Eye (tissue), 1 donor: ENCODE measurements at regions not wholly inside any gene's neighbourhood (a gene's known extent, or its start where the extent isn't known, plus 50 kb on each side); places are given as distances from the start of the nearest gene placed in this dataset.

Experiments
- DNase-seq: peaks from one replicate; pipeline ENCODE4 v3.0.0-alpha.2; 2015

DNA sequence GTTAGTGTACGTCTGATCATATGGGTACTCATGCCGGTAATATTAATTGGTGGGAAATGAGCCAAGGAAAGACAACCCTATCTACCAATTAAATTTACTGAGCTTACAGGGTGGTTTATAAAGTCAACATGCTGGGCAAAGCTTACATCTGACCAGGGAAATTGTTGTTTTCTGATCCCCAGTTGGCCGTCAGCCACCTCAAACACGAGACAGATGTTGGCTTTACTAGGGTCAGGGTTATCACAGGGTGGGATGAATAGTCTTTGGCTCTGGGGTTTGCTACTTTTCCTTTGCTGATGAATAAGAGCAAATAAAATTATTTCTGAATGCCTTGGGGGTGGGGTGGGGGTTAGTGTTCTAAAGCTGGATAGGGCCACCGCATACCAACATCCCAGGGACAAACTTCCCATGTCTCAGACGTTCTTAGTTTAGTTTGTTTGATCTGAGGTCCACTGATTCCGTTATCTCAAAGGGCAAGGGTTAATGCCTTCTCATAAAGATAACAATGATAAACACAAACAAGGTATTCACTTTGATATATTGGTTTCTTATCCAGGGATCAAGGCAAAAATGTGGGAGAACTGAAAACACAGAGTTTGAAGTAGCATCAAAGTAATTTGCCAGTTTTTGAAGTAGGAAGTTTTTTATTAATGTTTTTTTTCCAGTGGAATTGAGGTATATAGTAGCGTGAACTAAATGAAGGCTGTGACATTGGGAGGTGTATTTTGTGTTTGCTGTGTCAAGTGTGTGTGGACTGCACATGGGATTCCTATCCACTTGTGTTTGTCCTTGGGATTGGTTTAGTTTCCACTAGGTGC, 109.1 kb upstream of the RPS23 start:
- peak; percentile 21 for DNase-seq

DNA sequence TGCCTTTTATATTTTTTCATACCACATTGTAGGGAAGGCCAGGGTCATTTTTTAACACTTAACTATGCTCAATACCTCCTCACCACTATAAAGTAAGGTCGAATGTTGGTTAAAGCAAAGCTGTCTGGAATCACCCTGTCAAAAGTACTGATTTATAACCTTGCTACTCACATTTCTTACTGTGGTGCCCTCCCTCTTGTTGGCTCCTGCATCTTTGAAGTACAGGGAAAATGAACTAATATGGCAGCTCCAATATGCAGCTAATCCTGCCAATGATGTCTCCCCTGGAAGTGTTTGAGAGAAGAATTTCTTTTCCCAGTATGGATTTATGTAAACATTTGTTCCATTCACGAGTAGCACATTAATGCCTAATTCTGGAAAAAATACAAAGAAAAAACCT, 108.4 kb upstream of the RPS23 start:
- no peak for DNase-seq

DNA sequence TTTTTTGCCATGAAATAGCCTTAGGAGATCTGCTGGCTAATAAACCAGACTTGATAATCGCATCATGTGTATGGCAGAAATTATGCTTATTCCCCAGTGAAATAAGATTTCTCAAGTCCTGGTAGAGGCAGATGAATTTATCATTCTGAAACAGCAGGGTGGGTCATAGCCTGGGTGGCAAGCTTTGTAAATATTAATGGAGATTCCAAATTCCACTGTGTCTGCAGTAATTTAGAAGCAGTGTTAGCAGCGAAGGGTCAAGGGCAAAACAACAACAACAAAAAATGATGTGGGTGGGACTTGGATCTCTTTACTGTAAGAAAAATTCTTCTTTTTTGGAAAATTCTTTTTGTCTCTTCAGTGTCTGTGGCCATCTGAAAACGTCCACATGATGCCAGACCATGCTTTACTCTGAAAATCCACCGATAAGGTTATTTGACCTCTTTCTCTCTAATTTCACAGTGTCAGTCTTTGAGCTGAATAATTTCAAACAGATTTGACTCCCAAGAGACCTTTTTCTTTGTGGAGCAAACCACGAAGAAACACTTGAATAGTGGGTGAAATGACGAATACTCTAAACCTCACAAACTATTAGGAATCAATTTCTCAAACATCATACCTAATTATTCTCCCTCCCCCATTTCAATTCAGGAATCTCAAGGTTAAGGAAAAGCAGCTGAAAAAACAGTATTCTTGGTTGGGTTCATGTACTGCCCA, 106.0 kb upstream of the RPS23 start:
- DNase-seq, result no peak

DNA sequence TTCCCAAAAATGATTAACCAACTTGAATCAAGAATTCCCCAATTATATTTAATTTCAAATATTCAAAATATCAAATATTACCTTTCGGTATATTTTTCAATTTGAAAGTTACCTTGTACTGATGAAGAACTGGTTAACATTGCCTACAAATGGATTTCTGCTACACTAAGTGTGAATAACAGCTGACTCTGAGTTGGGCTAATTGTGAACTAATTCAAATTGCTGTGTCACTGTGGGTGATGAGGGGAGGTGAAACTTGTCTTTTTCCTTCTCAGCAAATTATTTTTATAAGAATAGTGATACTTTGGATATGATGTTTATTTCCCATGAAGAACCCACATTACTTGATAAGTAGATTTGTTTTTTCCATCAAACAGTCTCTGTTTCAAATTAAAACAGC, 103.4 kb upstream of the RPS23 start:
- no peak for DNase-seq

DNA sequence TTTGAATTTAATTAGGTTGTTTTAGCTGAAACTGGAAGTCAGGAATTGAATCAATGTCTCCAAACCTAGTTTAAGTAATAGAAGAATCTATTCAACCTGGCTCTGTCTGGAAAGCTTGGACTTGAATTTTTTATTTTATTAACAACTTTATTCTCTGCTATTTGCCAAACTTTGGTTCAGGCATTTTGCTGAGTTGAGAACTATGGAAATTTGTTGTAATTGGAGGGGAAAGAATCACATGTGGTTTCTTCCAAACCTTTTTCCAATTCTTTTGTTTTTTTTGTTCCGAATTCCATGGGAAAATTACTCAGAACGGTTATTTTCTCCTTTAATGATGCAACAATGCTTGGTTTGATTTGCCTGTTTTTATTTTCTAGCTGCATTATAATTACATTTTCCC, 98.2 kb upstream of the RPS23 start:
- DNase-seq, result no peak

DNA sequence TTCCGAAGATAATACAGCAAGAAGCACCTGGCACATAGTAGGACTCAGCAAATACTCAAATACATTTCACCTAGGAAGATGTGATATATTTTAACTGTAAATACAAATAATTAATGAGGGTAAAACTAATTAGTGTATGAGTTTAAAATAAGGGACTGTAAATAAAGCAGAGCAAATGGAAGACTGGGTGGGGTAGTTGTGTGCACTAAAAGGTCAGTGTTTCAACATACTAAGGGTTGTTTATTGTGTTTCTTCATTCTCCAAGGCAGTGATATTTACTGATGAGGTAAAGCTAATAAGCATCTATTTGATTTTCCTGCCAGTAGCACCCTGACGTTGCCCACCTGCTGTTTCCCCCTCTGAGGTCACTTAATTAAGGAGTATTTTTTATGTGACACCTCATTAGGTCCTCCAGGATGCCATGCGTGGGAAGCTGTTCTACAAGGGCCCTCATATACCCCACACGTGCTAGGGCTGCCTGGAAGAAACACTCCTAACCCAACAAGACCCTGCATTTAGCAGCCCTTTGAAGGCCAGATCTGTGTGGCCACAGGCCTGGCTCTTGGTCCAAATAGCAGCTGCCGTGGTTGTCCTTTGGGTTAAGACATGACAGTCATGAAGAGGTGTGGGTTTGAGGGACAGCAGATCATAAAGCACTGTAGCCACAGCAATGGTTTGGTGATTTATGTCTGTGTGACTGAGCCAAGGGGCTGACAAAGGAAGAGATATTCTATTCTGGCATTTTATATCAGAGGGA, 97.5 kb upstream of the RPS23 start:
- no peak for DNase-seq

DNA sequence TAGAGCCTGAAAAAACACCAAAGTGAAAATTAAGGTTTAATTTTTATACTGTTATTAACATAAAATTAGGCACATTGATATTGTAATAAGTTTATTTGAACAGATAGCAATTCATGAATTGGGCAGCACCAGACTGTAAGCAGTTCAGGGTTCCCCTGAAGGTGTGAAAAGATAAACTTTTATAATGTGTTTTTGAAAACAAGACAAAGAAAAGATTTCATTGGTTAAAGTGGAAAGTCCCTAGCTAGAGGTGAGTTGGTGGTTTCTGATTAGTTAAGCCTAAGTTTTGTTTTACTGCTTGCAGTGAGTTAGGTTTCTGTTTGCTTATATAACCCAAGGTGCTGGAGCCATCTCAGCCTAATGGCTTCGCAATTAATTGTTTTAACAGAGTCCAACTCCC, 96.5 kb upstream of the RPS23 start:
- DNase-seq, result no peak

DNA sequence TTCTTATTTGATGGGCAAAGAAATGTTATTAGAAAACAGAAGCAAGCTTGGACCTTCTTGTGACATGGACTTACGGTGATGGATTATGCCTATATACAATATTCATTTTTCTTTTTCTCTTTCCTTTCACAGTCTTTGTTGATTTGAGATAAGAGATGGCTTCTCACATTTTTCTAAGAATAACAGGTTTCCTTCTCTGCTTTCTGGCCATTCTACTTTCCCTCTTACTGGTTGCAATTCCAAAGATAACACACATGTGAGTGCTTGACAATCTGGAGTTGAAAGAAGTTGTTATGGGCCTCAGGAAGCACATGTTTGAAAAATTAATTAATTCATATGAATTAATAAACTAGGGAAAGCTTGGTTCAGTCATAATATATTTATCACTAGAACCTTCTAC, 89.8 kb upstream of the RPS23 start:
- no peak for DNase-seq

DNA sequence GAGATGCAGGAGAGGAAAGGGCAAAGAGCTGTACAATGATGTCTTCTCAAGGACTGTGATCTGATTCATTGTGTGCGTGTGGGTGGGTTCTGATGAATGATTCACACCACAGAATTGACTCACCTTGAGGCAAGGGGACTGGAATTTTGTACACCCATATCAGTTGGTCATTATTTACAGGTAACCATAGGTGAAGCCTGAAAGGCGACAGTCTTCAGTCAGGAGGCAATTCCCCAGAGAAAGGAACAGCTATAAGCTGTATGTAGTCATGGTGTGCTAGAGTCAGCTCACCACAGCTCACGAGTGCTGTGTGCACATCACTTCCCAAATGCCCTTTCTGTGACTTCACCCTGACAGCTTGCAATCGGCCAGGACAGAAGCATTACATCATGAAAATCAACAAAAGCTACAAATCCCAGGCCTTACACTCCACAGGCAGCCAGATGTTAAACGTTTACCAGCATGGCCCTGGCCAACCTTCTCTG, 87.6 kb upstream of the RPS23 start:
- no peak for DNase-seq

DNA sequence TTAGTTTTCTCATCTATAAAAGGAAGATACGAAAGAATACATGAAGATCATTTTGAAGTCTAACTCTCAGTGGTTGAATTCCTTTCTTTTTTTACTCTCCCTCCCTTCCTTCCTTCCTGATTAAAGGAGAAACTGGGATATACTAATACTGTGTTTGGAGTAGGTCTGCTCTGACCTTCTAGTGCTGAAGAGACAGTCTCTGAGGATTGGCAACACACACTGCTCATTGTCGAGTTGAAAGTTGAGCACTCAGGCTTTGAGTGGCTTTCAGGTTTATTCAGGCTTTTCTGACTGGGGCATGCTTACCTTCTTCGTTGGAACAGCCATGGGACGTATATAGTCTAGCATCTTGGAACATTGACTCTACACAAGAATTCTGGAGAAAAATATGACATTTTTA, 86.9 kb upstream of the RPS23 start:
- no peak for DNase-seq

DNA sequence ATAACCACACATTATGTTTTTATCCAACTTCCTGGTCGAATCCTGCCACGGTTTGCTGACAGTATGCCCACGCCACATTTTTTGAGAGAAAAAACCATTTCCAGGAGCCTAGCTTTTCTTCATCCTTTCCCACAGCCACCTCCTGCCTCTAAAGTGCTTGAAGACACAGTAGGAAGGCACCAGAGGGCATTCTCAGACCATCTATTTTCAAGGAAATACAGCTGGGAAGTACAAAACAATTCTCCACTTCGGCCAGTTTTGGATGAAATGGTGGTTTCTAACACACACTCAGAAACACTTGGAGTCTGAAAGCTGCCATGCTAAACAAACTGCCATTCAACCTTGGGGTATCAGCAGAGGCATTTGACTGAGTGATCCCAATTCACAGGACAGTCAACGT, 86.3 kb upstream of the RPS23 start:
- DNase-seq, result peak; percentile 51

DNA sequence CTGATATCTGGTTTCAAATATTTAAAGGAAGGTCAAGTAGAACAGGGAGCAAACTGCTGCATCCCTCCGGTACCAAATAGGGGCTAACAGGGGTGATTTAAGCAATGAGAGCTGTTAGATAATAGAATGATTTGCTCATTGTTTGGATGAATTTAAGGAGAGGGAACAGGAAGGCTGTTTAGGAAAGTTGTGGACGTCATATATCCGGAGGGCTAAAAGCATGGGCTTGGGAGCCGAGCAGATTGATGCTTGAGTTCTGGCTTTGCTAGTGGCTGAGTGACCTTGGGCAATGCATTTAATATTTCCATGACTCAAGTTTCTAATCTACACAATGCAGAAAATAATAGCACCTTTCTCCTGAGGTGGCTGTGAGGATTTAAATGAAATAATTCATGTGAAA, 85.4 kb upstream of the RPS23 start:
- no peak for DNase-seq

DNA sequence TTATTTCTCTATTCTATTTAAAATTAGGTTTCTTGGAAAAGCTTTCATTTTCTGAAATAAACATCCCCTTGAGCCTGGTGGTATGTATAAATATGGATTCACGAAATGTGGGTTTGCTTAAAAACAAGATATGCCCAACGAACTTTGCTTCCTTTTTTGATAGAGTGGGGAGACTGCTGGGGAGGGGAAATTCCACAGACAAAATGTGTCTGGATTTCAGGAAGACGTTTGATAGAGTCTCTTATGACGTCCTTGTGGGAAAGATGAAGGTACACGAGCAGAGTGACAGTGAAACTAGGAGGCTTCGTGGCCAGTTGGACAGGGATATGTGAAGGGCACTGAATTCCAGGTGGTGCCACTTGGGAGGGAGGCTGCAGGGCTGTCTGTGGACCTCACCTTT, 84.5 kb upstream of the RPS23 start:
- no peak for DNase-seq

DNA sequence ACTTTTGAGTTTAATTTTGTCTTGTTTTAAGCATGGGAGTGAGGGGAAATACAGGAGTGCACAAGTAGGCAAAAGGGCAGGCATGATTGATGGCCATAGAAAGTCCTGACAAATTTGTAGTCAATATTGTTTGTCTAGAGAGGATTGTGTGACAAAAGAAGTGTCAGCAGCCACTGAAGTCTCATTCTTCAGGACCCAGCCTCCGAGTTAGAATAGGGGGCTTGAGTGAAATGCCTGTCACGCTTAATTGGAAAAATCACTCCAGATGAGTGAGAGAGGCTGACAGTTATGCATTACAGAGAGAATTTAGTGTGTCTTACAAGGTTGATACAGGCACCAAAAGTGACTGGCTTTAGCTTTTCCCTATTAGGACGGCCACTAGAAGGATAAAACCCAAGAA, 81.9 kb upstream of the RPS23 start:
- peak; percentile 82 for DNase-seq

DNA sequence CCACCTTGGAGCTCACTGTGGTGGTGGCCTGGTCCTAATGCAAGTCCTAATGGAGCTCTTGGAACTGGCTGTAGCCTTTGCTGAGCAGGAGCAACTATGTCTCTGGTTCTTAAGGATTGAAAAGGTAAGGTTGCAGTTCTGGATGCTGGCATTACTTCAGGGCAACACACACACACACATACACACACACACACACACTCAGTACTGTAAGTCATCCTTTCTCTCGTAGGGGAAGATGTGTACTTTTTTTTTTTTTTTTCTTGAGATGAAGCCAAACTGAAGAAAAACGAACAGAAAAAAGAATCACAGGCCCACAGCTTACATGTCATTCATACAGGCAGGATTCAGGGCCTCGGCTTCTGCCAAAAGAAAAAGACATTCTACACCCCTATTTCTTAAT, 81.1 kb upstream of the RPS23 start:
- no peak for DNase-seq

DNA sequence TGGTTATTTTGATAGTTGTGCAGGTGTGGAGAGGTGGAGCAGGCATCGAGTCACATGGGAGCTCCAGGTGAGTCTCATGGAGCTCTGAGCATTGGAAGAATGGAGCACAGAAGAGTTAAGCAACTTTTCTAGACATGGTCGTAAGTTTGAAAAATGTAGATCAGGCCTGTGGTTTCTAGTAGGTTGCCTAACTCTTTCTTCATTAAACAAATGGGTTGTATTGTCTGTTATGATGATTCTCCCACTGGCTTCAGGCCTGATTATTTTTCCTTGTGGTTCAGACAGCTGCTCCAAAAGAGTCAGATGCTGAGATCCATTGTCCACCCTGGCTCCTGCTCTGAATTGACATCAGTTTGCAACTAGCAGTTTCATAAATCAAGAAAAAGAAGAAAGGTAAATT, 80.3 kb upstream of the RPS23 start:
- DNase-seq, result no peak

DNA sequence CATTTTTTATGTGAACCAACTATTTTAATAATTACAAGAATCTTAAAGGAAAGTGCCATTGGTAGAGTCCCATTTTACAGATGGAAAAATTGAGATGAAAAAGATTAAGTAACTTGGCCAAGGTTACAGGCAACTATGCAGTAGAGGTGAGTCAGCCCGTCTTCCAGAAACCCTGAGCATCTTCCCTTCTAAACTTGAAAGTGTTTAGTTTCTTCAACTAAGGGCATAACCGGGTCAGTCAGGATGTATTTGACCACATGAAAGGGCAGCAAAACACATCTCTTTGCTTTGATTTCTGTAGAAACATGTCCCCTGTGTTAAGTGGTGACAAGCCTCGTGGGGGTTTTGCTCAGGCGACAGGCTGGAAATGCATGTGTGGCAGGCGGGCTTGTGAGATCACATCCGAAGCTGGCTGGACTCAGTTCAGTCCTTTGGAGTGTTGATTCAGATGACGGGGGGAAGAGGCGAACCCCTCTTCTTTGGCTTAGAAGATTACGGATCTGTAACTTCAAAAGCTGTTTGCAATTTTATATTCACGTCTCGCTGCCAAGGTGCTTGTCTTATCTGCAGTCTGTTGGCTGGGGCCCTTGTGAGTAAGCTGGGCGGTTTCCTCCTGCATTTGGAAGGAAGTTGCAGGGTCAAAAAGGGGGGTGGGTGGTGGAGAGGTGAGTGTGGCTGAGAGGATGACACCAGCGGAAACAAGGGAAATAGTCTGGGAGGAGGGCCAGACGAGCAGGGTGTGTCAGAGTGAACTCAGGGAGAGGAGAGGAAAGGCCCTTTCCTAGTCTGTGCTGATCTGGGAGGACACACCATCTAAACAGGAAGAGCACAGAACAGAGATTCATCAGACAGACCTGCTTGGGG, 78.9 kb upstream of the RPS23 start:
- peak; percentile 62 for DNase-seq

DNA sequence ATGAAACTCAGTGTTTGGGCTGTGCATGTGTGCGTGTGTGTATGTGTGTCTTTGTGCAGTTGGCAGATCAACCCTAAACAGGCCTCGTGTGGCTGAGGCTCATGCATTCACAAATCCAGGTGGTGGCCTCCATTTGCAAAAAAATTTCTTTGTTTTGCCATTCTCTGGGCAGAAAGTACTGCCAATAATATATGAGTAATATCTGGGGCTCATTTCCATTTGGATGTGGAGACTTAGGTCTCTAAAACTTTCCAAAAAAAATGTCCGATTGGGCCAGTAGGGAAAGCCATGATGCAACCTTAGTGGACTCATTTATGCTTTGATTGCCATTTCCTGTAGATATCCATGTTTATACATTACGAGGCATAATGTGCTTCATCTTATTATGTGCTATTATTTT, 77.9 kb upstream of the RPS23 start:
- DNase-seq, result no peak

DNA sequence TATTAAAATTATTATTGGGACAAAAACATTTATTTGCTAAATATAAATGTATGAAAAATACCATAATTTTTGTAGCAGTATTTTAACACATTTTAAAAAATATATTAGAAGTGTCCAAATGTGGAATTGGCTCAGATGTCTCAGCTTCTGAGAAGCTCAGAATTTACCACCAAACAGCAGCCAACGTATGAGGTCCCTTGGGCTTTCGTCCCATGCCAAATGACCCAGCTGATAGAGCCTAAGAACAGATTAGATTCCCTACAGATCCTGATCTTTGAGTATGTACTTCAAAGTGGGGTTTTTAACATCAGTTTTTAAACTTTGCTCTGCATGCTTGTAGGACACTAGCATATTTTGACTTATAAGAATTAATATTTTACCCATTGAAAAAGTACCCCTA, 77.3 kb upstream of the RPS23 start:
- no peak for DNase-seq

DNA sequence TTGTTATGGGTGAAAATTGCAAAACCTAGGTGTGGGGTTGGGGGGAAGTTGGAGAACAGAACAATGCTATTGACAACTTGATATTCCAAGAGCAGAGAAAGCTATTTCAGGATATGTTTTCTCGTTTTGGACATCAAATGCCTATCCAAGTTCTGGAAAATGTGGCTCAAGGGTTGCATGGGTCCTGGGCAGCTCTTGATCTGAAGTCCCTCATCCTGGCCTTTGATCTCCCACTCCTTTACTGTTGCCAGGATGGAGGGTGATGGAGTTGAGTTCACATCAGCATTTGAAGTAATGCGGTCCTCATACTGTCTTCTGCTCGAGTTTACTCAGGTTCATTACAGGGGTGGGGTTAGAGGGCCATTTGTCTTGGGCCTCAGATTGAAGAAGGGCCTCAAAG, 76.9 kb upstream of the RPS23 start:
- DNase-seq, result no peak

DNA sequence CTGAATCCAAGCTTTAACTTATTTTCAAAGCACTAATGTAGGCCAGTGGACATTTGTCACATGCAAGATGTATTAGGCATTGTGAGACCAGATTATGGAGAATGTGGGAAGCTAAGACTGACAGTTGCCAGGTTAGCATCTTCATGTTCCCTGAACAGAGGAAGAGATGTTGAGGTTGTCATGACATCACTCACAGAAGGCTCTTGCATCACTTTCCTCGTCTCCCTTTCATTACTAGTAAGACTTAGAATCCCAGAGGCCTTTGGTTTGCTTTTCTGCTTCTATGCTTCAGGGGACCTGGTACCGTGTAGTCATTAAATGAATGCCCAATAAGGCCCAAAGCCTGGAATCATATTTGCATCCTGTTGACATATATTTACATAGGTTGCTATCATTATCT, 76.4 kb upstream of the RPS23 start:
- no peak for DNase-seq

DNA sequence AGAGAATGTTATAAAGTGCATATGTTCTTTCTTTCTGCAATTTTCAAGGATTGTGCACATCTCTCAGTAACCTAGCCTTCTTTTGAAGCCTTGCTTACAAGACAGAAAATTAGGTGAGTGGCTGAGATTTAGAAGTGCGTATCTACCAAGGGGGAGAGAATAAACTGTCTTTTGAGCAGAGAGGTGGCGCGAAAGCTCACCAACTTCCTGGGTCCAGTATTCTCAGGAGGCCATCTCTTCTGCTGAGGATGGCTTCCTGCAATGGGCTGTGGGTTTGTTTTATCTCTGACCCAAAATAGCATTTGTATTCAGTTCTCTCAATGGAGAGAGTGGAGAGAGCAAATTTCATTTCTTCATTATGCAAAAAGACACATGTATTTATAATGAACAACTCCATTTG, 75.4 kb upstream of the RPS23 start:
- no peak for DNase-seq
